ENCODE measurements at regions not wholly inside any gene's neighbourhood (a gene's known extent, or its start where the extent isn't known, plus 50 kb on each side); places are given as distances from the start of the nearest gene placed in this dataset.
A peak's percentile ranks its signal among the peaks of the same experiment; 100 is the strongest.

- DNase-seq, result peak; percentile 76
- TF ChIP-seq, protein P1, sequence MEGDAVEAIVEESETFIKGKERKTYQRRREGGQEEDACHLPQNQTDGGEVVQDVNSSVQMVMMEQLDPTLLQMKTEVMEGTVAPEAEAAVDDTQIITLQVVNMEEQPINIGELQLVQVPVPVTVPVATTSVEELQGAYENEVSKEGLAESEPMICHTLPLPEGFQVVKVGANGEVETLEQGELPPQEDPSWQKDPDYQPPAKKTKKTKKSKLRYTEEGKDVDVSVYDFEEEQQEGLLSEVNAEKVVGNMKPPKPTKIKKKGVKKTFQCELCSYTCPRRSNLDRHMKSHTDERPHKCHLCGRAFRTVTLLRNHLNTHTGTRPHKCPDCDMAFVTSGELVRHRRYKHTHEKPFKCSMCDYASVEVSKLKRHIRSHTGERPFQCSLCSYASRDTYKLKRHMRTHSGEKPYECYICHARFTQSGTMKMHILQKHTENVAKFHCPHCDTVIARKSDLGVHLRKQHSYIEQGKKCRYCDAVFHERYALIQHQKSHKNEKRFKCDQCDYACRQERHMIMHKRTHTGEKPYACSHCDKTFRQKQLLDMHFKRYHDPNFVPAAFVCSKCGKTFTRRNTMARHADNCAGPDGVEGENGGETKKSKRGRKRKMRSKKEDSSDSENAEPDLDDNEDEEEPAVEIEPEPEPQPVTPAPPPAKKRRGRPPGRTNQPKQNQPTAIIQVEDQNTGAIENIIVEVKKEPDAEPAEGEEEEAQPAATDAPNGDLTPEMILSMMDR (IDR thresholded peaks at IDR 0.05; ENCODE audit: low read length), result peak; percentile 94
- TF ChIP-seq EZH2 (optimal IDR thresholded peaks at IDR 0.05; ENCODE audit: low read depth, low read length) (no peak), EZH2phosphoT487 (IDR thresholded peaks at IDR 0.05; ENCODE audit: low read length) (no peak)
- Histone ChIP-seq H3F3A (ENCODE audit: insufficient read depth, low read length) (peaks cover 16% of the 10 kb centered on the region), H3K4me1 (ENCODE audit: low read length) (peaks cover 29% of the 10 kb centered on the region), H3K9ac (ENCODE audit: low read length) (no peak overlapping the region), H3K79me2 (ENCODE audit: low read length) (no peaks in the 10 kb centered on the region), H3K4me3 (ENCODE audit: low read length) (no peak overlapping the region), H3K36me3 (replicated peaks; ENCODE audit: insufficient read depth, low read length) (no peaks in the 10 kb centered on the region), H3K9me2 (replicated peaks; ENCODE audit: insufficient read depth, low read length) (no peaks in the 10 kb centered on the region), H2AFZ (ENCODE audit: low read length) (no peak overlapping the region), H3K9me3 (replicated peaks; ENCODE audit: insufficient read depth, low read length) (no peaks in the 10 kb centered on the region), H3K27me3 (replicated peaks; ENCODE audit: insufficient read depth, low read length) (no peaks in the 10 kb centered on the region), H3K27ac (ENCODE audit: low read length) (no peak overlapping the region), H3K4me2 (ENCODE audit: low read depth, low read length) (no peak overlapping the region), H4K20me1 (ENCODE audit: insufficient read depth, low read length) (no peaks in the 10 kb centered on the region)
Measured at GRCh38 chr9:89549031-89549644, 51.2 kb upstream of the SEMA4D start.

DNA sequence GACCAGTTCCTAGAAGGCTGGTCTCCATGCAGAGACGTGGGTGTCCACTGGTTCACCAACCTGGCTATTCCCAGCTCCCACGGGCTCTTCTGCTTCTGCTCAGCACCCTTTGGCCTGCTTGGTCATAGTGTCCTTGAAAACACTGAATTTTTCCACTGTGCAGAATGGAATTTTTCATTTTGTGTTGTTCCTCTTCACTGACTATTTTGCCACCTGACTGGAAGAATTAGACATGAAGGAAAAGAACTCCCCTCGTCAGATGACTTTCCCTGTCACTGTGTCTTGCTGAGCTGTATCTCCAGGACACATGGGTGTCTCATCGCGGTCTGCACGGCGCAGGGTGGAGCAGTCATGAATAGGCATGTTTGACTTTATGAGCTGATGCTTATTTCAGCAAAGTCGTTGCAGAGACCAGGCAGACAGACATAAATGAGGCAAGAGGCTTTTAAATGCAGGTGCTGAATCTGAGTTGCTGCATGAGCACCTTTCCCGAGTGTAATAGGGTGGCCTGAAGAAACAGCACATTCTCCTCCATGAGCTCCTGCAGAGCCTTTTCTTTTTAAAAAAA, 50.2 kb upstream of the SEMA4D start:
- no peaks in the 10 kb centered on the region for H3K36me3 ChIP-seq (replicated peaks; ENCODE audit: insufficient read depth, low read length)
- H3K4me1 ChIP-seq (ENCODE audit: low read length), result peaks cover 31% of the 10 kb centered on the region
- H3F3A ChIP-seq (ENCODE audit: insufficient read depth, low read length), result peaks cover 7% of the 10 kb centered on the region
- no peaks in the 10 kb centered on the region for H3K27me3 ChIP-seq (replicated peaks; ENCODE audit: insufficient read depth, low read length)
- no peak for DNase-seq
- no peaks in the 10 kb centered on the region for H3K9me2 ChIP-seq (replicated peaks; ENCODE audit: insufficient read depth, low read length)
- no peak overlapping the region for H3K27ac ChIP-seq (ENCODE audit: low read length)
- no peaks in the 10 kb centered on the region for H4K20me1 ChIP-seq (ENCODE audit: insufficient read depth, low read length)
- no peak overlapping the region for H3K4me2 ChIP-seq (ENCODE audit: low read depth, low read length)
- H3K4me3 ChIP-seq (ENCODE audit: low read length), result no peak overlapping the region
- no peaks in the 10 kb centered on the region for H3K79me2 ChIP-seq (ENCODE audit: low read length)
- no peaks in the 10 kb centered on the region for H3K9me3 ChIP-seq (replicated peaks; ENCODE audit: insufficient read depth, low read length)
- H3K9ac ChIP-seq (ENCODE audit: low read length), result no peak overlapping the region
- TF ChIP-seq, protein P1 (IDR thresholded peaks at IDR 0.05; ENCODE audit: low read length), result no peak
- TF ChIP-seq EZH2phosphoT487 (IDR thresholded peaks at IDR 0.05; ENCODE audit: low read length), result no peak
- TF ChIP-seq EZH2 (optimal IDR thresholded peaks at IDR 0.05; ENCODE audit: low read depth, low read length), result no peak
- no peak overlapping the region for H2AFZ ChIP-seq (ENCODE audit: low read length)
